Upper lobe of left lung (tissue), 4 donors: ENCODE measurements at regions not wholly inside any gene's neighbourhood (a gene's known extent, or its start where the extent isn't known, plus 50 kb on each side); places are given as distances from the start of the nearest gene placed in this dataset.

Experiments used
- POLR2A ChIP-seq, 4 donors: fragments of 450-650 bp; IDR thresholded peaks; one replicate each; pipeline ENCODE4 v1.5.1; 2016 to 2017; ENCODE audit warnings: antibody characterized with exemption in 4 of 4, mild to moderate bottlenecking in 2 of 4
- POLR2AphosphoS5 ChIP-seq, 2 donors: sonication (generic); formaldehyde crosslinking; IDR thresholded peaks; one replicate each; pipeline ENCODE4 v1.5.1; 2017; ENCODE audit warnings: antibody characterized with exemption in 2 of 2
- TF ChIP-seq, protein P1 (sequence below), 6 experiments: fragments of 450-650 bp in 4 of 6; fragments of 200-600 bp in 2 of 6; sonication (generic) in 2 of 6; IDR thresholded peaks; one replicate each; pipeline ENCODE4 v1.5.1; 2016 to 2019; ENCODE audit warnings: antibody characterized with exemption in 6 of 6

DNA sequence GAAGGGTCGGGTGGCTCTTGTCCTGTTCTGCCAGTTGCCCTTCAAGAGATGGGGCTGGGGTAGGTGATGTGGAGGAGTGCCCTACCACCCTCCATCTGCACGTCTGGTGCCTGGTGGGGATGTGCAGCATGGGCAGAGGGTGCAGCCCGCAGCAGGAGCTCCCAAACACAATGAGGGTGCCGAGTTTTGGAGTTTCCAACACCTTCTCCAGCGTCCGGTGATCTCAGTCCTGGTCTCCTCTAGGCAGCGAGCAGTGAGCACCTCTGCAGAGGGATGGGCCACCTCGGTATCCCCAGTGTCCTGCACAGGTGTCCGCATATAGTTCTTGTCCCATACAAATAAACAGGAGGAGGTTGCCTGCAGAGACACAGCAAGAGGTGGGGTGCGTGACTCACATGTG is 136.0 kb downstream of the ENGASE start:
- TF ChIP-seq, protein P1, sequence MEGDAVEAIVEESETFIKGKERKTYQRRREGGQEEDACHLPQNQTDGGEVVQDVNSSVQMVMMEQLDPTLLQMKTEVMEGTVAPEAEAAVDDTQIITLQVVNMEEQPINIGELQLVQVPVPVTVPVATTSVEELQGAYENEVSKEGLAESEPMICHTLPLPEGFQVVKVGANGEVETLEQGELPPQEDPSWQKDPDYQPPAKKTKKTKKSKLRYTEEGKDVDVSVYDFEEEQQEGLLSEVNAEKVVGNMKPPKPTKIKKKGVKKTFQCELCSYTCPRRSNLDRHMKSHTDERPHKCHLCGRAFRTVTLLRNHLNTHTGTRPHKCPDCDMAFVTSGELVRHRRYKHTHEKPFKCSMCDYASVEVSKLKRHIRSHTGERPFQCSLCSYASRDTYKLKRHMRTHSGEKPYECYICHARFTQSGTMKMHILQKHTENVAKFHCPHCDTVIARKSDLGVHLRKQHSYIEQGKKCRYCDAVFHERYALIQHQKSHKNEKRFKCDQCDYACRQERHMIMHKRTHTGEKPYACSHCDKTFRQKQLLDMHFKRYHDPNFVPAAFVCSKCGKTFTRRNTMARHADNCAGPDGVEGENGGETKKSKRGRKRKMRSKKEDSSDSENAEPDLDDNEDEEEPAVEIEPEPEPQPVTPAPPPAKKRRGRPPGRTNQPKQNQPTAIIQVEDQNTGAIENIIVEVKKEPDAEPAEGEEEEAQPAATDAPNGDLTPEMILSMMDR (IDR thresholded peaks at IDR 0.05) = no peak
- TF ChIP-seq POLR2A (IDR thresholded peaks at IDR 0.05) (no peak), POLR2AphosphoS5 (IDR thresholded peaks at IDR 0.05) (no peak)
